Naive thymus-derived CD4-positive, alpha-beta T cell (primary cell): ENCODE measurements at regions not wholly inside any gene's neighbourhood (a gene's known extent, or its start where the extent isn't known, plus 50 kb on each side); places are given as distances from the start of the nearest gene placed in this dataset.

Experiments
- ATAC-seq: fragments of 150-1000 bp; cut with Tn5 transposase; 2 replicates; pipeline ENCODE4 v1.10.0; 2021; ENCODE audit warnings: mild to moderate bottlenecking, moderate library complexity
- CTCF ChIA-PET: fragments of 350-600 bp; sonication (Branson Sonifier 250); formaldehyde crosslinking; loops from one replicate; lab custom pipeline; 2021; ENCODE audit warnings: antibody characterized with exemption; lab: Charles Lee
- POLR2A ChIA-PET: fragments of 350-600 bp; sonication (Branson Sonifier 250); formaldehyde crosslinking; loops from one replicate; lab custom pipeline; 2021; ENCODE audit warnings: antibody characterized with exemption, inconsistent platforms; lab: Charles Lee
- DNase-seq, 9 donors: peaks; one replicate each; pipeline versions ENCODE4 v3.0.0 to v3.0.0-alpha.2; 2020 to 2022; ENCODE audit warnings: mixed read lengths in 1 of 9
- H3K27ac ChIP-seq: one replicate; pipeline ENCODE4 v1.7.0; 2013; ENCODE audit warnings: mild to moderate bottlenecking, low read depth, low read length, moderate library complexity
- H3K27me3 ChIP-seq, 2 donors: one replicate each; pipeline ENCODE4 v1.7.0; 2013; ENCODE audit warnings: low read length in 2 of 2, mild to moderate bottlenecking in 2 of 2, moderate library complexity in 2 of 2; ENCODE audit not compliant: control insufficient read depth in 2 of 2, insufficient read depth in 2 of 2
- H3K36me3 ChIP-seq, 3 experiments: 1 replicate in 2 of 3; 2 replicates in 1 of 3; pipeline ENCODE4 v1.7.0; 2013; ENCODE audit warnings: low read length in 3 of 3, mild to moderate bottlenecking in 3 of 3, moderate library complexity in 1 of 3; ENCODE audit not compliant: insufficient read depth in 3 of 3, control insufficient read depth in 2 of 3
- H3K4me1 ChIP-seq, 2 donors: one replicate each; pipeline ENCODE4 v1.7.0; 2013; ENCODE audit warnings: low read length in 2 of 2, mild to moderate bottlenecking in 2 of 2, moderate library complexity in 1 of 2; ENCODE audit not compliant: control insufficient read depth in 2 of 2, insufficient read depth in 2 of 2
- H3K4me3 ChIP-seq: 2 replicates; pipeline ENCODE4 v1.7.0; 2013; ENCODE audit warnings: mild to moderate bottlenecking, low read length
- H3K9me3 ChIP-seq, 3 experiments: 1 replicate in 2 of 3; 2 replicates in 1 of 3; pipeline ENCODE4 v1.7.0; 2013; ENCODE audit warnings: low read length in 3 of 3; ENCODE audit not compliant: control insufficient read depth in 2 of 3
- H3K27ac Mint-ChIP-seq, 9 donors: one replicate each; pipeline ENCODE4 v1.8.0; 2020 to 2022; ENCODE audit warnings: mixed read lengths in 9 of 9, mild to moderate bottlenecking in 8 of 9, moderate library complexity in 5 of 9, inconsistent platforms in 2 of 9
- H3K27me3 Mint-ChIP-seq, 5 donors: one replicate each; pipeline ENCODE4 v1.8.0; 2021 to 2022; ENCODE audit warnings: mixed read lengths in 5 of 5, mild to moderate bottlenecking in 1 of 5
- H3K36me3 Mint-ChIP-seq, 5 donors: one replicate each; pipeline ENCODE4 v1.8.0; 2020 to 2022; ENCODE audit warnings: mixed read lengths in 5 of 5, mild to moderate bottlenecking in 3 of 5, inconsistent platforms in 1 of 5
- H3K4me1 Mint-ChIP-seq, 7 donors: one replicate each; pipeline ENCODE4 v1.8.0; 2020 to 2022; ENCODE audit warnings: mixed read lengths in 7 of 7, mild to moderate bottlenecking in 3 of 7, inconsistent platforms in 1 of 7
- H3K4me3 Mint-ChIP-seq, 10 donors: one replicate each; pipeline ENCODE4 v1.8.0; 2020 to 2022; ENCODE audit warnings: mild to moderate bottlenecking in 10 of 10, mixed read lengths in 10 of 10, moderate library complexity in 6 of 10, inconsistent platforms in 2 of 10
- H3K9me3 Mint-ChIP-seq, 11 donors: one replicate each; pipeline ENCODE4 v1.8.0; 2020 to 2022; ENCODE audit warnings: mixed read lengths in 11 of 11, mild to moderate bottlenecking in 4 of 11, inconsistent platforms in 1 of 11, moderate library complexity in 1 of 11
- intact Hi-C, 2 donors: fragments of 100-400 bp; cut with micrococcal nuclease; formaldehyde crosslinking; loops; one replicate each; pipeline ENCODE4 v1.15.1; 2023

GRCh38 chr3:168981396-168981795 lies 682.1 kb downstream of the MECOM start:
- Mint-ChIP-seq H3K36me3 (no peaks in the 10 kb centered on the region), H3K27ac (no peak overlapping the region), H3K27me3 (no peaks in the 10 kb centered on the region), H3K4me3 (no peak overlapping the region), H3K9me3 (no peaks in the 10 kb centered on the region), H3K4me1 (no peaks in the 10 kb centered on the region)
- H3K9me3 ChIP-seq: no peaks in the 10 kb centered on the region
- DNase-seq (no peak), ATAC-seq (no peak)
- ChIA-PET POLR2A (no interaction called here), CTCF (no interaction called here)
- H3K36me3 ChIP-seq: no peaks in the 10 kb centered on the region
- H3K4me1 ChIP-seq: no peaks in the 10 kb centered on the region
- no peaks in the 10 kb centered on the region for H3K27me3 ChIP-seq
- H3K27ac ChIP-seq: no peak overlapping the region
- intact Hi-C loops: no loop called here
- H3K4me3 ChIP-seq: no peak overlapping the region

GRCh38 chr3:168977716-168978374 lies 685.7 kb downstream of the MECOM start:
- H3K27ac ChIP-seq: no peak overlapping the region

DNA sequence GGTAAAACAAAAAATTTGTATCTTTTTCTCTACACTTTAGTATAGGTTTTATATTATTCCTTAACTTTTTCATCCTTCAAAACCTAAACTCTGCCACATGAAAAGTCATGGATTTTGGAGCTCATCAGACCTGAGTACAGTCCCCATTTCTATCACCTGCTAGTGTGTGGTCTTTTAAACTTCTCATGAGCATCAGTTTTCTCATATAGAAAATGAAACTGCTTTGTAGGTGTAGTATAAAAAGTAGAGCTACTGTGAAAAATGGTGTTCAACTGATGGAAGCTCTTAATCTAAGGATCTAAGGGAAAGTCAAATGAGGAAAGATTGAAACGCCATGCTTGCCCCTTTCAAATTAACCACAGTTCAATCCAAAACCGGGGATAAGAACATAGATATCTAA lies 686.5 kb downstream of the MECOM start:
- H3K4me3 ChIP-seq: no peak overlapping the region
- H3K27ac ChIP-seq: no peak overlapping the region
- no peaks in the 10 kb centered on the region for H3K4me1 ChIP-seq
- Mint-ChIP-seq H3K36me3 (no peaks in the 10 kb centered on the region), H3K27ac (no peak overlapping the region), H3K4me1 (no peaks in the 10 kb centered on the region), H3K27me3 (no peaks in the 10 kb centered on the region), H3K9me3 (no peaks in the 10 kb centered on the region), H3K4me3 (no peak overlapping the region)
- no peaks in the 10 kb centered on the region for H3K27me3 ChIP-seq
- POLR2A ChIA-PET: no interaction called here
- CTCF ChIA-PET: no interaction called here
- H3K36me3 ChIP-seq: no peaks in the 10 kb centered on the region
- DNase-seq (no peak), ATAC-seq (no peak)
- H3K9me3 ChIP-seq: no peaks in the 10 kb centered on the region
- intact Hi-C loops: no loop called here

More at GRCh38 chr3:168977716-168978374, 685.7 kb downstream of the MECOM start:
- H3K9me3 Mint-ChIP-seq: no peaks in the 10 kb centered on the region
- H3K4me3 Mint-ChIP-seq: no peak overlapping the region
- ChIA-PET POLR2A (no interaction called here), CTCF (no interaction called here)
- no peaks in the 10 kb centered on the region for H3K27me3 Mint-ChIP-seq
- no peak for DNase-seq
- no peak for ATAC-seq
- intact Hi-C loops: no loop called here
- Histone ChIP-seq H3K4me1 (no peaks in the 10 kb centered on the region), H3K36me3 (no peaks in the 10 kb centered on the region), H3K9me3 (no peaks in the 10 kb centered on the region), H3K27me3 (no peaks in the 10 kb centered on the region), H3K4me3 (no peak overlapping the region)
- no peak overlapping the region for H3K27ac Mint-ChIP-seq
- H3K4me1 Mint-ChIP-seq: no peaks in the 10 kb centered on the region
- no peaks in the 10 kb centered on the region for H3K36me3 Mint-ChIP-seq

DNA sequence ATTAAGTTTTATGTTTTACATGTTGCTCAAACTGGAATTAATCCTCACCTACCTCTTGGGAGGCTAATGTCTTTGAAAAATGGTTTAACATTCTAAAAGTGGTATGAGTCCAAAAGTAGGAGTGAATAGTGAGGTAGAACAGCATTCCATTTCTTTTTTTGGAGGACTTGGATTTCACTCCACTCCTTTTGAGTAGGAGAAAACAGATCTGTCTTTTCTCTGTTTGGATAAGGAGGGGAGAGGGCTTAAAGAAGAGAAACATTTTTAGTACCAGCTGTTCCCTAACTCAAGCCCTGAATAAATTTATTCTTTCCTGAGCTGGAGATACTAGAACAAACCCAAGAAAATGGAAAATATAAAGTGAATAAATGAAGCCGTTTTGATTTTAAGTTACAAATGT lies 687.9 kb downstream of the MECOM start:
- H3K27me3 ChIP-seq: no peaks in the 10 kb centered on the region
- no peaks in the 10 kb centered on the region for H3K4me1 ChIP-seq
- Mint-ChIP-seq H3K27ac (no peak overlapping the region), H3K9me3 (peaks cover 0 to 2% (median 0%) of the 10 kb centered on the region in 11 donors), H3K4me3 (no peak overlapping the region), H3K27me3 (no peaks in the 10 kb centered on the region), H3K4me1 (no peaks in the 10 kb centered on the region), H3K36me3 (no peaks in the 10 kb centered on the region)
- H3K27ac ChIP-seq: no peak overlapping the region
- no peaks in the 10 kb centered on the region for H3K9me3 ChIP-seq
- ATAC-seq: no peak
- ChIA-PET CTCF (interaction anchor here (0.5 kb wide), 1 partner anchor 12 kb away, joined by 3 read pairs; no protein-coding TSS in a partner anchor), POLR2A (no interaction called here)
- H3K4me3 ChIP-seq: no peak overlapping the region
- intact Hi-C loops: no loop called here
- H3K36me3 ChIP-seq: no peaks in the 10 kb centered on the region
- DNase-seq: no peak

DNA sequence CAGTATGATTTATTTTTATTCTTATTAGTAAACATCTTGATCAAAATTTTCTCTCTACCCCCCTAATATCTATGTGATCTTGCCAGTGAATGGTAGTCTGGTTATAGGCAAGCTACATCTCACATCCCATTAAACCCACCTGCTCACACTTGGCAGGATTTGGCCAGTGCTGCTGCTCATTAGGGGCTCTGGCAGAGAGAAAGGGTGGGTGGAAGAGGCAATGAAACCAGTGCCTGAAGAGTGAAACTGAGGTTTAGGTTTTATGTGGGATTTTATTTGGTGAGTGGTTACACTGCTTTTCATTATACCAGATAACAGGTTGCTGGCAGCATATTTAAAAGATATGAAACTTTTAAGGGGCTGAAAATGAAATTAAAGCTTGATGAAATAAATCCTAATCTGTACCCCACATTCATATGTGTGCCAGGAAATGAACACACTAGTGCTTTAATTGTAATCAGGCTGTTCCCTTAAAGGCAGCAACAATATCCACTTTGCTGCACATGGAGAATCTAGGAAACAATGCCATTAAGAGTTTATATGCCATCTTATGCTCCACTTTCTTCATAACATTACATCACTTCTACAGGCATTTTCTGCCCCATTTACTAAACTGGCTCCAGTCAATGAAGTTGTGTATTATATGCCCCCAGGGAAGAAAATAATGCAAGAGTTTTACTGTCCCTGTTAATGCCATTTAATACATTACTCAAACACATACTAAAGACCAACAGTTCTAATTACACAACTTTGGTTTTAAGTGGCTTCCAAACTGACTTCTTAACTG lies 688.7 kb downstream of the MECOM start:
- no peak overlapping the region for H3K4me3 ChIP-seq
- intact Hi-C loops: no loop called here
- no peaks in the 10 kb centered on the region for H3K9me3 ChIP-seq
- H3K4me1 ChIP-seq: no peaks in the 10 kb centered on the region
- H3K36me3 ChIP-seq: no peaks in the 10 kb centered on the region
- H3K27me3 ChIP-seq: no peaks in the 10 kb centered on the region
- Mint-ChIP-seq H3K27me3 (no peaks in the 10 kb centered on the region), H3K36me3 (no peaks in the 10 kb centered on the region), H3K4me1 (no peaks in the 10 kb centered on the region), H3K4me3 (no peak overlapping the region), H3K27ac (no peak overlapping the region), H3K9me3 (peaks cover 0 to 2% (median 0%) of the 10 kb centered on the region in 11 donors)
- ATAC-seq (no peak), DNase-seq (no peak)
- ChIA-PET CTCF (interaction anchor here (0.5 kb wide), 1 partner anchor 12 kb away, joined by 3 read pairs; no protein-coding TSS in a partner anchor), POLR2A (no interaction called here)
- no peak overlapping the region for H3K27ac ChIP-seq

DNA sequence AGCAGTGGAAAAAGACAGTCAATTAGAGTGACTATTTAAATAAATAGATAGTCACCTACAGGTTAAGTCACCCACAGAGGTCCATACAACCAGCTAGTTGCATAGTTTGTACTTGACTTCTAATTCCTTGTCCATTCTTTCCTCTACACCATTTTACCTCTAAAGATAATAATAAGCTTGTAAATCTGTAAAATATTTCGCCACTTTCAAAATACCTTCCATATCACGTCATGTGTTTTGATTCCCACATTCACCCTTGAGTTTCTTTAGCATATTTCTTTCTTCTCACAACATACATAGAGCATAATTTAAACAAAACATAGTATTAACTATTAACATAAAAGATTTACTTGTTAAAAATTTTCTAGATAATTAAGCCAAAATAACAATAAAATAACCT lies 689.6 kb downstream of the MECOM start:
- Mint-ChIP-seq H3K4me1 (no peaks in the 10 kb centered on the region), H3K36me3 (no peaks in the 10 kb centered on the region)
- H3K4me3 ChIP-seq: no peak overlapping the region

GRCh38 chr3:168973206-168973605 lies 690.3 kb downstream of the MECOM start:
- no peak for ATAC-seq
- Histone ChIP-seq H3K4me3 (no peak overlapping the region), H3K27ac (no peak overlapping the region), H3K4me1 (no peaks in the 10 kb centered on the region), H3K36me3 (no peaks in the 10 kb centered on the region), H3K9me3 (no peaks in the 10 kb centered on the region), H3K27me3 (no peaks in the 10 kb centered on the region)
- intact Hi-C loops: no loop called here
- DNase-seq: no peak
- no peak overlapping the region for H3K4me3 Mint-ChIP-seq
- no peak overlapping the region for H3K27ac Mint-ChIP-seq
- ChIA-PET CTCF (no interaction called here), POLR2A (no interaction called here)
- H3K4me1 Mint-ChIP-seq: no peaks in the 10 kb centered on the region
- peaks cover 0 to 4% (median 0%) of the 10 kb centered on the region in 11 donors for H3K9me3 Mint-ChIP-seq
- H3K36me3 Mint-ChIP-seq: no peaks in the 10 kb centered on the region
- no peaks in the 10 kb centered on the region for H3K27me3 Mint-ChIP-seq

More for the DNA sequence above, 689.6 kb downstream of the MECOM start:
- DNase-seq (no peak), ATAC-seq (no peak)
- ChIA-PET CTCF (no interaction called here), POLR2A (no interaction called here)
- H3K27me3 ChIP-seq: no peaks in the 10 kb centered on the region
- H3K9me3 Mint-ChIP-seq: peaks cover 0 to 4% (median 0%) of the 10 kb centered on the region in 11 donors
- H3K36me3 ChIP-seq: no peaks in the 10 kb centered on the region
- H3K27ac ChIP-seq: no peak overlapping the region
- intact Hi-C loops: no loop called here
- H3K27ac Mint-ChIP-seq: no peak overlapping the region
- no peaks in the 10 kb centered on the region for H3K27me3 Mint-ChIP-seq
- H3K9me3 ChIP-seq: no peaks in the 10 kb centered on the region
- H3K4me3 Mint-ChIP-seq: no peak overlapping the region
- no peaks in the 10 kb centered on the region for H3K4me1 ChIP-seq
